HG03457 (cell line): ENCODE measurements at regions not wholly inside any gene's neighbourhood (a gene's known extent, or its start where the extent isn't known, plus 50 kb on each side); places are given as distances from the start of the nearest gene placed in this dataset.
"Not testable (repeated sequence)": the region's sequence is repeated elsewhere in the genome, so short reads cannot be mapped to it uniquely, and the experiment has no call there.

Experiments
- ATAC-seq: cut with Tn5 transposase; IDR thresholded peaks from one replicate; pipeline ENCODE4 v1.9.1; 2021; ENCODE audit warnings: moderate number of reproducible peaks; ENCODE audit not compliant: unreplicated experiment

DNA sequence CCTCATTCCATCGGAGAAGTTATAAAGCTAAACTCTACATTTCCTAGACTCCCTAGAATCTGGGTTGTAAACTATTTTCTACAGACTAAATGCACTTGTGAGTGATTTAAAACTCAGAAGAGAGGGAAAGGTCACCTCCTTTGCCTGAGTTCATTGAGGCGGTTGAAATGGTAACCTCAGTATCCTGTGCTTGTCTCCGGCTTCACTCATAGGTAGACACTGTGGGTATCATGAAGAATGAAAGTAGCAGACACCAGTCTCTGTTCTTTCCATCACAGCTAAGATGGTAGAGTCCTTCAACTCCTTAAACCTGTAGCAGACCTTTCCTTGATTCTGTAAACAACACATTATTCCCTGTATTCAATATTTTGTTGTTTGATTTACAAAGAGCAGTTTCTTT lies 291.3 kb upstream of the ANKRD50 start:
- ATAC-seq, result no peak

DNA sequence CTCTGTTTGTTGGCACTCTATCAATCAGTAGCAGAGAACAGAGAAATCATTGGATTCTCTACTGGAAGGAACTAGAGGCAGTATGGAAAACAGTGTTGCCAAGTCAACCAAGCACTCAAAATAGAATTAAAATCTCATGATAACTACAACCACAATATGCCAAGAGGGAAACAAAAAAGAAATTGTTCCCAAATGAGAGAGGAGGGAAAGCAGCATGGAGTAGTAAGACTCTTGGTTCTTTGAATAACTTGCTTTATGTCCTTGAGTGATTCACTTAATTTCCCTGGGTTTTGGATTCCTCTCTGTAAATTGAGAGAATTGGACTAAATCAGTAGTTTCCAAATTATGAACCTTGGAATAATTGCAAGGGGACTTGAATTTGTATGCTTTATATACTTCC lies 285.5 kb upstream of the ANKRD50 start:
- no peak for ATAC-seq

DNA sequence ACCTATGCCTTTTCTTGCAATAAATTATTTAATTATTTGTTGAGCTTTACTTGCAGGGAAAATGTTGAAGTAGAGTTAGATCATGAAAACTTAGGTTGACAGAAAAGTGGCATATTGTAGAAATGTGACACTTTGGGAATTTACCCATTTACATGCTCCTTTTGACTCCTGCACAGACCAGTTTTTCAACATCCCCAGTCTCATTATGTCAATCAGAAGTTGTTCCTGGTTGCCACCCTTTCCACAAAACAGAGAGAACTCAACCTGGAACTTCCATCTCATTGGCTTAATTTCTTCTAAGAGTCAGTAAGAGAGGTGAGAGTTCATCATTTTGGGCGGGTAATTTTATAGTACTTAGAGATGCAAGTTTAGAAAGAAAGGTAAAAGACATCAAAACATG lies 284.6 kb upstream of the ANKRD50 start:
- ATAC-seq, result no peak

DNA sequence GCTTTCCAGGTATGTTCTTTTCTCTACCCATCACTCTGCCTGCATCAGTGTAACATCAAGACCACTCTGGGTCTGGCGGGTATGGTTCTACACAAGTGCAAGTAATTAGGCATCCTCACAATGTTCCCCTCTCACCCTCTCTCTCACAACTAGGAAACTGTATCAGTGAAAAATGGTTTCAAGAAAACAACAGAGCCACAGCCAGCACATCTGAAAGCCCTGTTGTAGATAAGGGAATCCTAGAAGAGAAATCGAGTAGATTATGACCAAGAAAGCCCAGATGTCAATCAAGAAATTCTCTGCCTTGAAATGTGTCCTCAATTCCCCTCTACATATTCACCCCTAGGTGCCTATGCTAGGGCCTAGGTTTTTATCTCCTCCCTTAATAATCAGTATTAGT lies 281.3 kb upstream of the ANKRD50 start:
- no peak for ATAC-seq

DNA sequence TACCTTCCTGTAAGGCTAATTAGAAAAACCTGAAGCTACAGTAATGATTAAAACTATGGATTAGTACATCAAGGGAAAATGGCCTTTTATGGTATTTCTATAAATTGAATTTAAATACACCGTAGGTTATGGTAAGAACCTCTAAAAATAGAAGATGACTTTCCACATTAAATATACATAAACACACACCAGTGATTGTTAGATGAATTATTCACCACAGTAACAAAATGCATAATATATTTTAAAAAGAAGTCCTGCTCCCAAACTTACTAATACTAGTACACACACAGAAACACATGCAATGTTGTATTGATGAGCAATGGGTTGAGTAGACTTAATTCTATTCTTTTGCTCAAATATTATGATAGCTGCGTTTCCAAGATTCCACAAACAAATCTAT lies 277.9 kb upstream of the ANKRD50 start:
- ATAC-seq, result no peak

DNA sequence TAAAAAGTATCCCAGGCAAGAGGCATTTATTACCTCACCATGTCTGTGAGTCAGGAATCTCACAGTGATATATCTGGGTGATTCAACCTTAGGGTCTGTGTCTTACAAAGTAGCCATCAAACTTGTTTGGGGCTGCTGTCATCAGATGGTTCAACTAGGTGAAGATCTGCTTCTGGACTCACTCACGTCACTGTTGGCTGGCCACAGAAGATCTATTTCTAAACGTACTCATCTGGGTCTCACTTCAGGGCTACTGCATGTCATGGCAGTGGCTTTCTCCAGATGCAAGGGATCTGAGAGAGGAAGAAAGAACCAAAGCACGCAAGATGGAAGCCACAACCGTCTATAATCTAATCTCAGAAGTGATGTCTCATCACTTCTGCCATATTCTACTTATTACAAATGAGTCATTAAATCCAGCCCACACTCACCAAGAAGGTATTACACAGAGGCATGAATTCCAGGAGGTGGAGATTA lies 267.8 kb upstream of the ANKRD50 start:
- ATAC-seq, result no peak

DNA sequence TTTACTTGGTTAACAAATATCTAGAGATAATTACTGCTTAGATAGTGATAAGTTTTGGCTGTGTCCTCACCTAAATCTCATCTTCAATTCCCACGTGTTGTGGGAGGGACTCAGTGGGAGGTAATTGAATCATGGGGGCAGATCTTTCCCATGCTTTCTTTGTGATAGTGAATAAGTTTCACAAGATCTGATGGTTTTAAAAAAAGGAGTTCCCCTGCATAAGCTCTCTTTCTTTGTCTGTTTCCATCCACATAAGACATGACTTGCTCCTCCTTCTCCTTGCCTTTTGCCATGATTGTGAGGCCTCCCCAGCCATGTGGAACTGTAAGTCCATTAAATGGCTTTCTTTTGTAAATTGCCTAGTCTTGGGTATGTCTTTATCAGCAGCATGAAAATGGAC lies 266.0 kb upstream of the ANKRD50 start:
- ATAC-seq, result not testable (repeated sequence)

DNA sequence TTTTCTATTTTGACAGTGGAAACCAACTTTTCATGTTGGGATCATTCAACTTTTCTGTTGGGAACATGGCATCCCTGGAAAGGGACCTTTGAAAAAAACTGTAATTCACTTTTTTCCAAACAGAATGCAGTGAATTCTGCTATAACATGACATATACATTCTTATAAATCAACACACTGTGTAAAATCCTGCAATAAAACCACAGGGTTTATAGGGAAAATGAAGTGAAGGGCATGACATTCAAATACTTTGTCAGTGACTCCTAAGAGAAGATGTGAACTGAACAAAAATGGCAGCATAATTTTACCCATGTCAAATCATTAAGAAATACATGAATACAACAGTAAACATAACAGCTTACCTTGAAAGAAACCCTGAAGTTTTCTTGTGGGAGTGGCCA lies 264.5 kb upstream of the ANKRD50 start:
- no peak for ATAC-seq

DNA sequence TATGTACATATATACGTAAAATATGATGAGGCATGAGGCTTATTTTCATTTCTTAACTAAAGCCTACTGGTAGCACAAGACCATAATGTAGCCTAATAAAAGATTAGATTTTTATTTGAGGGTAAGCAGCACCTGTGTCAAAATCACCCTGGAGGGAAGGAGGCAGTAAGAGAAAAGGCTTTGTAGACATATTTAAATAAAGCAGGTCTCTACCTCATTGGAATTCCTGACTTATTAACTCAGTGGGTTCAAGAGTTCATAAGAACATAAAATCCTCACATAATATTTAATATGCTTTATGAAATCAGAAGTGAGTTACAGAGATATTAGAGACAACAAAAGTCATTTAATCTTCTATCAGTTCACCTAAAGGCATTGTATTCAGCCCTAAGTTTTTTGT lies 261.6 kb upstream of the ANKRD50 start:
- no peak for ATAC-seq

DNA sequence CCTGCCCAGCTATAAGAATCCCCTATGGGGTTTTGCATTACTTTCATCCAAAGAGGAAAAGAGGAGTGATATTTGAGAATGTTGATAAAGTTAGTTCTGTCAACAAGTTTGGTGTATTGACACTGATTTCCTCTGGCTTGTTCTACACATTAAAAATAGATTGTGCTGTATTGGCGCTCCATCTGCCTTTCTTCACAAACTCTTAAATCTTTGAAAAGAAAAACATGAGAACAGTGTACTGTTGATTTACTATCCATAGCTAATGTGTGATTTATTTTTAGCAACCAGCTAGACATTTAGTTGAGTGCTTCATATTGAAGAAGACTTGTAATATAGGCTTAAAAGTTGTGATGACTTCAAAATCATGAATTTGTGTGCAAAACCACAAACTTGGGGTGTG lies 261.2 kb upstream of the ANKRD50 start:
- no peak for ATAC-seq

DNA sequence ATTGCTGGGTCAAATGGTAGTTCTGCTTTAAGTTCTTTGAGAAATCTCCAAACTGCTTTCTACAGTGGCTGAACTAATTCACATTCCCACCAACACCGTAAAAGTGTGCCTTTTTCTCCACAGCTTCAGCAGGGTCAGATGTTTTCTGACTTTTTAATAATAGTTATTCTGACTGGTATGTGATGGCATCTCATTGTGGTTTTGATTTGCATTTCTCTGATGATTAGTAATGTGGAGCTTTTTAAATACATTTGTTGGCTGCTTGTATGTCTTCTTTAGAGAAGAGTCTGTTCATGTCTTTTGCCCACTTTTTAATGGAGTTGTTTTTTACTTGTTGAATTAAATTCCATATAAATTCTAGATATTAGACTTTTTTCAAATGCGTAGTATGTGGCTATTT lies 257.5 kb upstream of the ANKRD50 start:
- no peak for ATAC-seq

DNA sequence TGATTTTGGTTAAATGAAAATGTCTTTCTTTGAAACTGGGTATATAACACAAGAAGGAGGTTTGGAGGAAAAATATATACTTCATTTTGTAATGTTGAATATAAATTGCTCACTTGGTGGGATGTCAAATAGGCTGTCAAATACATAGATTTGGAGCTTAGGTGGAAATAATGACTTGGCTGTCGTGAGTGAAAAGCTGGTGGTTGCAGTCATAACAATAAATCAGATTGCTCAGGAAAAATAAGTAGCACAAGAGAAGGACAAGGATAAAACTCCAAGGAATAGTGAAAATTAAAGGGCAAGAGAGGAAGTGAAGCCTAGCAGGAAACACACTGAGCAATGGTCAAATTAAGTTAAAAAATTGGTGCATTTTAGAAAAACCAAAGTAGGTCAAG lies 253.0 kb upstream of the ANKRD50 start:
- no peak for ATAC-seq

DNA sequence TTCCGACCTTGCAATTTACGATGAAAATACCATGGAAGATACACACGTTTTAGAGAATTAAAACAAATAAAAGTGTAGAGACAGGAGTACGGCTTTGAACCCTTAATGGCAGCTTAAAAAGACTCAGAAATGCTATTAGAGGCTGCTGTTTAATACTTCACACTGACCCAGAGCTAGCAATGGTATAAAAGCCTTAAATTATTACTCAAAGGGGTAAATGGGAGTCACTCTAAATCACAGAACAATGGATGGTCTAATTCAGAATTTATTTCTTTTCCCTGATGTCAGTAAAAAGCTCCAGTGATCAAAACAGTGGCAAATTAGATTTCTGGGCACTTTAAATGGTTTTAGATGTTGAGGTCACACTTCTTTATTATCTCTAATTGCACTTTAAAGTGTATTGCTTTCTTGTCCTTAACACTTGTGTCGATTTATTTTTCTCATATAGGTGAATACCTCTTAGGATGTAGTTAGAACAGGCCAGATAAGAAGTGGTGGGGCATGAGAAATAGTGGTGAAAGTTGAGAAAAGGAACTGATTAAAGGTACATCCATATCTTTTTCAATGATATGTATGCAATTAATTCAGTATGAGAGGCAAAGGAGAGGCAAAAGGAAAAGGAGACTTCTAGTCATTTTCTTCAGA lies 252.4 kb upstream of the ANKRD50 start:
- no peak for ATAC-seq

DNA sequence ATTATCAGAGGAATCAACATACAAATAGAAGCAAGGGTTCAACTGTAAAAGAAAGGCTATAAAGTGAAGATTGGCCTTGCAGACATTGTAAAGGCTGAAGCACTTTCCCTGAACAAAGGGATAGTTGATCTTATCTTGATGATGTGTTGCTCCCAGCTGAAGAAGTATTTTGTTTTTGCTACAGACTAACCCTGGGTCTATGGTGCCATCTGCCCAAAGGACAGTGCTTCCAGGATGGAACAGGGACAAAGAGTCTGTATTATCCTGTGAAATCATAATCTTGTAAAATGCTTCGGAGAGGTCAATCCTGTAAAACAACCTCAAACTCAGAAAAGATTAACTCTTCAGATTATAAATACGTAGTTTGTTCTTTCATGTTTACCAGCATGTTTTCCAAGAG lies 251.7 kb upstream of the ANKRD50 start:
- no peak for ATAC-seq

DNA sequence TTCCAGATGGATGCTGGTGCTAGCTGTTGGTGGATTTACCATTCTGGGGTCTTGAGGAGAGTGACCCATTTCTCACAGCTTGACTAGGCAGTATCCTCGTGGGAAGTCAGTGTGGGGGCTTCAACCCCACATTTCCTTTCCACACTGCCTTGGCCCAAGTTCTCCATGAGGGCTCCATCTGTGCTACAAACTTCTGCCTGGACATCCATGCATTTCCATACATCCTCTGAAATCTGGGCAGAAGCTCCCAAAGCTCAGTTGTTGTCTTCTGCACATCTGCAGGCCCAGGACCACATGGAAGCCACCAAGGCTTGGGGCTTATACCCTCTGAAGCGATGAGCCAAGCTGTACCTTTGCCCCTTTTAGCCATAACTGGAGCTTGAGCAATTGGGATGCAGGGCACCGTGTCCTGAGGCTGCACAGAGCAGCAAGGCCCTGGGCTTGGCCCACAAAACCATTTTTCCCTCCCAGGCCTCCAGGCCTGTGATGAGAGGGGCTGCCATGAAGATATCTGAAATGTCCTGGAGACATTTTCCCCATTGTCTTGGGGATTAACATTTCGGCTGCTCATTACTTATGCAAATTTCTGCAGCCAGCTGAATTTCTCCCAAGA lies 248.7 kb upstream of the ANKRD50 start:
- no peak for ATAC-seq

DNA sequence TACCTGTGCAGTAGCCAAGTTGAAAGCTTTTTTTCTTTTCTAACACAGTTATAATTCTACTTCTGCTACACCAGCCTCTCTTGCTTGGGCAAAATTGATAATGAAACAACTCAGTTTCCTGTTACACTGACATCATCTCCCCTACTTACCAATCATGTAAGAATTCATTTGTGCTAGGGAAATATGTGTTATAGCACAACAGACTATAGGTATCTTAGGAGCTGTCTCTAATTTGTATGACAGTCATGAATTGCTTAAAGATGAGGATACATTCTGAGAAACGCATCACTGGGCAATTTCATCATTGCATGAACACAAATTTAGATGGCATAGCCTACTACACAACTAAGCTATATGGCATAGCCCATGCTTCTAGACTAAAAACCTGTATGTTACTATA lies 246.3 kb upstream of the ANKRD50 start:
- ATAC-seq, result no peak

DNA sequence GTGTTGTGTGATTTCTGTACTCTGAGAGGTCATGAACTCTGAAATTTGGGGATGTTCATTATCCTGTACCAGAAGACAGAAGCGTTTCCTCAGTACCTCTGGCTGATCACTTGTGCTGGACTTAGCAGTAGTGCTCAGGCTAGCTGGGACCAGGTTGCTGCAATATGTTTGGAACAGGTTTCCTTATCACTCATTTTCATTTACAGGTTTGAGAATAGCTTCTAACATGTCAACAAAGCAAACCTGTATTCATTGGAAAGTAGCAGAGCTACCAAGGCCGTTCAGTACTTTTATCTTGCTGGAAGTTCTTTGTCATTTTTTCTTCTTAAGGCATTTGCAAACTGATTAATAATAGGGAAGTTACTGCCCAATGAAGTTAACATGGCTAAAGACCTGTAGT lies 242.9 kb upstream of the ANKRD50 start:
- ATAC-seq, result no peak

DNA sequence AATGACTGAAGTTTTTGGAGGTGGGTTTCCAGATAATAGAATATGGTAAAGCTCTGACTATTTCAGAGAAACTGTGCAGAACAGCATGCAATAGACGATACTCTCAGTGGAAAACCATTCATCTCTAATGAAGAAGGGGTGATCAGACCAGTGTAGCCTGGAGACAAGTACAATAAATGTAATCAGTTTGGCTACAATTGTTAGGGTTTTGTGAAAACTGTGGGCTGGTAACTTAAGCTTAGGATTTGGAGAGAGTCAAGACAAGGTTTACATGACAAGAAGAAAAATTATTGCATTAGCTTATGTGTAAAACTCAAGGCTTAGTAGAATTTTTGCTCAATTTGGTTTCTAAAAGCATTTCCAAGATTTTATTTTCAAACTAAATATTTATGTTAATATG lies 241.5 kb upstream of the ANKRD50 start:
- no peak for ATAC-seq

DNA sequence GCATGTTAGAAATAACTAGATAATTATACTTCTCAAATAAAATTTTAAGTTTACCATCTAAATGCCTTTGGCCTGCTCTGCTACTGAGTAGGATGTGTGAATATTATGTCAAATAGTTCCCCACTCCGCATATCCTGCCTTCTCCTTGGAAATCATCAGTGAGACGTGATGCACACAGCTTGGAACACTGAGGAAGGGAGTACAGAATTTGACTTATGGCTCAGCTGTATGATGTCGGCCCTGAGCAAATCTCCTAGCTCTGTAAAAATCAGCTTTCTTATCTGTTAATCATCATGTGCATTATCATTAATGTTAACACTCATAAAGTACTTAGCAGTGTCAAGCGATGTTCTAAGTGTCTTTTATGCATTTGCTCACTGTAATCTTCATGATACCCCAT lies 241.0 kb upstream of the ANKRD50 start:
- ATAC-seq, result no peak

DNA sequence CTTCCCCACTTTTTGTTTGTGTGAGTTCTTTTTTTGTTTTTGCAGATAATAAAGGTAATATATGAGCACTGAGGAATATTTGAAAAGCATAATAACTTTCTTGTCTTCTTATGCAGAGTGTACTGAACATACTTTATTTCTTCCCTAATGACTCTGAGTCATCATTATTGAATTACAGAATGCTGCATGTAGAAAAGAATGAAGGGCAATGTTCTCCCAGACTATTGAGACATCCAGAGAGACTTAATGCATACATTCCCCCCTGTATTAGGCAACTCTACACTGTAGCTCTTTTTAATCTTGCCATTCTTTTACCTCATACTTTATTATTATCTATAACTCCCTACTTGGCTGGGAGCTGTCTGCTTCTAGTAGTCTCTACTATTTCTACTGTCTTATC lies 240.5 kb upstream of the ANKRD50 start:
- no peak for ATAC-seq

DNA sequence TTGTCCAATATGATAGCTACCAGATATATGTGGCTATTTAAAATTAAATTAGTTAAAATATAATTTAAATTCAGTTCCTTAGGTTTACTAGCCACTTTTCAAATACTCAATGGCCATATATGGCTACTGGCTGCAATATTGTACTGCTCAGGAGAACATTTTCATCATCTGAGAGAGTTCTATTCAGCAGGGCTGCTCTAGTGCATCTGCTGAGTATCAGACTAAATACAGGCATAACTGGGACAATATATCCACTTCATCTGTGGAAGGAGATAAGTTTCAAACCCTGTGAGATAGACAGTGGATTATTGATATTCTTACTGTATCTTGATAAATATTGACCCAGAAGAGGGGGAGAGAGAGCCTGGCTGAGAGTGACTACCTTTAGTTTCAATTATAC lies 240.1 kb upstream of the ANKRD50 start:
- no peak for ATAC-seq

DNA sequence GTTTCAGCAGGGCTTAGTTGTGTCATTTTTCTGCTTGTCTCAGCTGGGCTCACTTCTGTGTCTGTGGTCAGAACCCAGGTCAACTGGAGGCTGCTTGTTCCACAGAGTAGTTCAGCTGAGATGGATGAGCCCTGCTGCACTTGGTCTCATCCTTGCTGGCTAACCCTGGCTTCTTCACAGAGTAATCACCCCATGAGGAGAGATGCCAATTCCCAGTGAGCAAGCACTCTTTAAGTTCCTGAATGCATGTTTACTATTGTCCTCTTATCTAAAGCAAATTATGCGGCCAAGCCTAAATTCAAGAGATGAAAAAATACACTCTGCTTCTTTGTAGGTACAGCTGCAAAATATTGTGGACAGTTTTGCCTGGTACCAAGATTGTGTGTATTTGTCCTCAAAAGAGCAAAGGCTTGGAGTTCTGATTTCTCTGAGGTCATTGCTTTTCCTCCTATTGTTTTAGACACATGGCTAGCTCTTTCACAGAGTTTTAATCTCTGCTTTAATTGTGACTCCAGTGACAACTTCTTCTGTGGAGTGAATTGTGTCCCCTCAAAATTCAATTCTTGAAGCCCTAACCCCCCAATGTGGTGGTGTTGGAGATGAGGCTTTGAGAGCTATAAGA lies 236.6 kb upstream of the ANKRD50 start:
- ATAC-seq, result no peak
